Upper lobe of left lung (tissue), 6 donors: ENCODE measurements at regions not wholly inside any gene's neighbourhood (a gene's known extent, or its start where the extent isn't known, plus 50 kb on each side); places are given as distances from the start of the nearest gene placed in this dataset.

ENCODE experiments used
- ATAC-seq, 2 donors: fragments of 200-7000 bp; cut with Tn5 transposase; one replicate each; pipeline ENCODE4 v1.9.1; 2022; ENCODE audit warnings: mild to moderate bottlenecking in 2 of 2, moderate library complexity in 2 of 2; ENCODE audit not compliant: low FRiP score in 2 of 2
- DNase-seq, 2 donors: peaks; one replicate each; pipeline ENCODE4 v3.0.0-alpha.2; 2019 to 2020
- H3K27ac ChIP-seq, 4 donors: fragments of 200-600 bp; sonication (generic); one replicate each; pipeline ENCODE4 v1.5.1; 2016 to 2019
- H3K27me3 ChIP-seq, 4 donors: fragments of 200-600 bp; sonication (generic); one replicate each; pipeline ENCODE4 v1.5.1; 2017 to 2019
- H3K36me3 ChIP-seq, 4 donors: fragments of 200-600 bp; sonication (generic); one replicate each; pipeline ENCODE4 v1.5.1; 2016 to 2019
- H3K4me1 ChIP-seq, 4 donors: fragments of 200-600 bp; sonication (generic); one replicate each; pipeline ENCODE4 v1.5.1; 2018 to 2019
- H3K4me3 ChIP-seq, 4 donors: fragments of 200-600 bp; sonication (generic); one replicate each; pipeline ENCODE4 v1.5.1; 2017 to 2019; ENCODE audit warnings: mild to moderate bottlenecking in 2 of 4, moderate library complexity in 1 of 4
- H3K9me3 ChIP-seq, 4 donors: fragments of 200-600 bp; sonication (generic); one replicate each; pipeline ENCODE4 v1.5.1; 2018 to 2019
- CTCF ChIP-seq, 6 experiments: fragments of 450-650 bp in 4 of 6; fragments of 200-600 bp in 2 of 6; sonication (generic) in 2 of 6; IDR thresholded peaks; one replicate each; pipeline ENCODE4 v1.5.1; 2016 to 2019; ENCODE audit warnings: antibody characterized with exemption in 6 of 6
- EP300 ChIP-seq, 4 donors: sonication (generic); formaldehyde crosslinking; IDR thresholded peaks; one replicate each; pipeline ENCODE4 v1.5.1; 2017; ENCODE audit warnings: antibody characterized with exemption in 4 of 4, control low read depth in 2 of 4
- POLR2A ChIP-seq, 4 donors: fragments of 450-650 bp; IDR thresholded peaks; one replicate each; pipeline ENCODE4 v1.5.1; 2016 to 2017; ENCODE audit warnings: antibody characterized with exemption in 4 of 4, mild to moderate bottlenecking in 2 of 4
- POLR2AphosphoS5 ChIP-seq, 2 donors: sonication (generic); formaldehyde crosslinking; IDR thresholded peaks; one replicate each; pipeline ENCODE4 v1.5.1; 2017; ENCODE audit warnings: antibody characterized with exemption in 2 of 2
- WGBS, 2 donors: methylation state at CpG; one replicate each; pipeline ENCODE4 v1.1.5; 2017 to 2018; 5-methylcytosine and 5-hydroxymethylcytosine counted together
- donor health status: DM: no; HTN: no; CAD: no; lungs with moderate emphysema.
- donor health status: DM: no; HTN: yes; CAD: no; lungs with severe emphysema.

DNA sequence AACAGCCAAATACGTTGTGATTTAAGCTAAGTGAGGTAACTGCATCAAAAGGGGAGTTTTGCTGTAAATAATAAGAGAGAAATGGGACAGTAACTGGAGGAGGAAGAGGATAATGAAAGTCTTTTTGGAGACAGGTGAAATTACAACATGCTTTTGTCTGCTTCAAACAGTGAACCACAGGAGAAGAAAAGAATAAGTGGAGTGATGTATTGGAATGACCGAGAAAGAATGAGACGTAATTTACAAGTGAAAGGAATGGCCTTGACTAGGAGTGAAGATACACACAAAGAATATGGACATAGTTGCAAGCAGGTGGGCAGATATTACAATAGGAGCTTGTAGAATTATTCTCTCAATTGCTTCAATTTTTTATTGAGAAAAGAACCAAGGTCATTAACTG, 550.8 kb downstream of the DIPK2A start:
- DNase-seq: no peak
- no peaks in the 10 kb centered on the region for H3K9me3 ChIP-seq
- no peaks in the 10 kb centered on the region for H3K4me1 ChIP-seq
- no peak overlapping the region for H3K27ac ChIP-seq
- no peak for ATAC-seq
- TF ChIP-seq CTCF (IDR thresholded peaks at IDR 0.05) (no peak), EP300 (IDR thresholded peaks at IDR 0.05) (no peak), POLR2AphosphoS5 (IDR thresholded peaks at IDR 0.05) (no peak), POLR2A (IDR thresholded peaks at IDR 0.05) (no peak)
- 72 to 81% methylated on average over 3 of the region's 3 CpGs for WGBS, 2 donors
- no peaks in the 10 kb centered on the region for H3K36me3 ChIP-seq
- H3K4me3 ChIP-seq: no peak overlapping the region
- no peaks in the 10 kb centered on the region for H3K27me3 ChIP-seq

DNA sequence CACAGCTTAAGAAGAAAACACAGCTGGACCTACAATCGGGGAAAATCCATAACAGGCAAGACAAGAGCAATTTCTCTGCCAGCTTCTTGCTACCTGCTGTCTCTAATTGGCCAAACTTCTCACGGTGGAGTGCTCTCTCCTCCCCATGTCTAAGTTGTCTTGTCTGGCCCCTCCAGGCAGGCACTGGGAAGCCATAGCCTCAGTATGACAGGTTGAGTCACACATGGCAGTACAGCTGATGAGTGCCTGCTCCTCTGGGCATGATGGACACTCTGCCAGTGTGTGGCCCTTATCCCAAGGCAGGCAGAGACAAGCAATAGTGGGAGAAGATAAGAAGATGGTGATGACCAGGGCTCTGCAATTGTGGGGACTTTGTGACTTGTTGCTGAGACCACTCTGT, 551.8 kb downstream of the DIPK2A start:
- DNase-seq (no peak), ATAC-seq (no peak)

DNA sequence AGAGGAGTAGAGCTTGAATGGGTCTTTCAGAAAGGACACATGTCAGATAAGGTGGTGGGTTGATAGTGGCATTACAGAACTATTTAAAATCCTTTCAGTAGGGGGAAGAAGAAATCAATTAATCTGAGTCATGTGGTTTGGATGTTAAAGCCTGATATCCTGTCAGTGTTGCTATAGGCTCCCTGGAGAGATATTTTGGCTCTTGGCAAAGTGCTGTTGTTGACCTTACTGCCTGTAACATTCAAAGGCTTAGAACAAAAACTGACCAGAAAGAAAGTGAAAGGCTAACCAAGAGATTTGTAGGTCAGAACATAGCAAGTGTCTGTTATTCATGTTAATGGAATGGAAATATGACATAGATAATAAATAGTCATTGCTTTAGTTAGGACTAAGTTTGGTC, 552.9 kb downstream of the DIPK2A start:
- Histone ChIP-seq H3K36me3 (no peaks in the 10 kb centered on the region), H3K27ac (no peak overlapping the region), H3K9me3 (no peaks in the 10 kb centered on the region), H3K4me1 (no peaks in the 10 kb centered on the region), H3K4me3 (no peak overlapping the region), H3K27me3 (no peaks in the 10 kb centered on the region)
- no peak for ATAC-seq
- no peak for DNase-seq
- no peak for TF ChIP-seq POLR2AphosphoS5 (IDR thresholded peaks at IDR 0.05)
- TF ChIP-seq EP300 (IDR thresholded peaks at IDR 0.05): no peak
- TF ChIP-seq CTCF (IDR thresholded peaks at IDR 0.05): no peak
- no peak for TF ChIP-seq POLR2A (IDR thresholded peaks at IDR 0.05)

More for the DNA sequence above, 551.8 kb downstream of the DIPK2A start:
- WGBS, 2 donors: 90 to 95% methylated on average over 2 of the region's 2 CpGs
- Histone ChIP-seq H3K27me3 (no peaks in the 10 kb centered on the region), H3K4me3 (no peak overlapping the region), H3K36me3 (no peaks in the 10 kb centered on the region), H3K4me1 (no peaks in the 10 kb centered on the region), H3K9me3 (no peaks in the 10 kb centered on the region), H3K27ac (no peak overlapping the region)
- no peak for TF ChIP-seq POLR2A (IDR thresholded peaks at IDR 0.05)
- no peak for TF ChIP-seq POLR2AphosphoS5 (IDR thresholded peaks at IDR 0.05)
- TF ChIP-seq CTCF (IDR thresholded peaks at IDR 0.05): no peak
- no peak for TF ChIP-seq EP300 (IDR thresholded peaks at IDR 0.05)

DNA sequence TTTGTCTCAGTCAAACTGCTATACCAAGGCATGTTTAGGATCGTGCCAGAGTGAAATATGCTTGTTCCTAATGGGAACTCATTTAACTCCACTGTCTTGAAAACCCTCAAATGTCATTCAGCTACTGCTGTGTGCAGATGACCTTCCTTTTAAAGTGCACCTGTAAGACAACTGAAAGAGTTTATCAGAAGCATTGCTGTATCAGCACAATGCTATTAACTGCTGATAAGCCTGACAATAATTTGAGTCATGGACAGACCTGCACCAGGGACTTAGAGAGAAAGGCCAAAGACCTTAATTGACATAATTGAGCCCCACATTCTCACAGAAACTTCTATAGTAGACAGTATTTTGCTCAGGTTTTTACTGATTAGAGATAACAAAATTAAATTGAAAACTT, 557.9 kb downstream of the DIPK2A start:
- H3K27ac ChIP-seq: no peak overlapping the region
- H3K27me3 ChIP-seq: no peaks in the 10 kb centered on the region
- H3K9me3 ChIP-seq: no peaks in the 10 kb centered on the region
- DNase-seq (no peak), ATAC-seq (no peak)
- H3K4me3 ChIP-seq: no peak overlapping the region
- no peaks in the 10 kb centered on the region for H3K36me3 ChIP-seq
- 74 to 77% methylated on average over 1 of the region's 1 CpG for WGBS, 2 donors
- no peaks in the 10 kb centered on the region for H3K4me1 ChIP-seq
- TF ChIP-seq POLR2A (IDR thresholded peaks at IDR 0.05): no peak

DNA sequence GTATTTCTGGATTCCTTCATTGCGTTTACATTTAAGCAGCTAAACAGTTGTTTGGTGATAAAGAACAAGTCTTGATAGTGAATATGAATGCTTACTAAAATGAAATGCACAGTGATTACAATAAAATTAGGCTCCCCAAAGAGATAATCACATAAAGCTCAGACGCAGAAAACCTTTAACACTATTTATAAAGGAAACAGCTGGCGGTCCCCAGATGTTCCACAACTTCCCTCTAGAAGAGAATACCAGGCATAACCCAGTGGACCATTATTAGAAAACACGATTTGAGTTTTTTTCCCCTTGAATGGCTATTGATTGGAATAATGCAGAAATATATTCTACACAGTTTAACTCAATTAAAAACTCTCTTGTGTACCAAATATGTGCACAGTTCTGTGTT, 573.2 kb downstream of the DIPK2A start:
- H3K9me3 ChIP-seq: peaks cover 0 to 4% (median 0%) of the 10 kb centered on the region in 4 donors
- H3K4me1 ChIP-seq: peaks cover 0 to 2% (median 0%) of the 10 kb centered on the region in 4 donors
- H3K36me3 ChIP-seq: no peaks in the 10 kb centered on the region
- DNase-seq (no peak), ATAC-seq (no peak)
- H3K27ac ChIP-seq: no peak overlapping the region
- no peak overlapping the region for H3K4me3 ChIP-seq
- TF ChIP-seq CTCF (IDR thresholded peaks at IDR 0.05): no peak
- TF ChIP-seq EP300 (IDR thresholded peaks at IDR 0.05): no peak
- no peak for TF ChIP-seq POLR2A (IDR thresholded peaks at IDR 0.05)
- no peak for TF ChIP-seq POLR2AphosphoS5 (IDR thresholded peaks at IDR 0.05)
- WGBS, 2 donors: 72 to 75% methylated on average over 4 of the region's 4 CpGs
- no peaks in the 10 kb centered on the region for H3K27me3 ChIP-seq
